GM12891 (cell line): ENCODE measurements at regions not wholly inside any gene's neighbourhood (a gene's known extent, or its start where the extent isn't known, plus 50 kb on each side); places are given as distances from the start of the nearest gene placed in this dataset.

ENCODE experiments used
- POLR2A ChIP-seq: IDR thresholded peaks from 2 replicates; pipeline ENCODE4 v1.6.1; 2011; ENCODE audit warnings: low read depth, low read length, control low read depth
- POLR2AphosphoS5 ChIP-seq: IDR thresholded peaks from 2 replicates; pipeline ENCODE4 v1.6.1; 2011; ENCODE audit warnings: low read depth, low read length, control low read depth
- SPI1 ChIP-seq: IDR thresholded peaks from 2 replicates; pipeline ENCODE4 v1.6.1; 2011; ENCODE audit warnings: low read depth, low read length, control low read depth
- TAF1 ChIP-seq: IDR thresholded peaks from 2 replicates; pipeline ENCODE4 v1.6.1; 2011; ENCODE audit warnings: low read depth, low read length, control low read depth

- no peak for TF ChIP-seq POLR2A
- TF ChIP-seq TAF1: no peak
- TF ChIP-seq POLR2AphosphoS5: no peak
- TF ChIP-seq SPI1: no peak
Measured at GRCh38 chr3:110811050-110811449, 260.6 kb upstream of the NECTIN3 start.
